GM20431 (cell line): ENCODE measurements at regions not wholly inside any gene's neighbourhood (a gene's known extent, or its start where the extent isn't known, plus 50 kb on each side); places are given as distances from the start of the nearest gene placed in this dataset.

Source experiments
- in situ Hi-C: fragments of 300-500 bp; cut with MseI, MboI; formaldehyde crosslinking; loops from one replicate; pipeline ENCODE4 v1.15.0; 2020; ENCODE audit warnings: low sequenced_read_pairs; ENCODE audit not compliant: unreplicated experiment

- in situ Hi-C loops, result no loop called here
Measured at GRCh38 chr13:47831265-47831664, 169.8 kb downstream of the SUCLA2 start.

- in situ Hi-C loops, result no loop called here
Measured at GRCh38 chr13:47829690-47830089, 171.4 kb downstream of the SUCLA2 start.

- in situ Hi-C loops, result no loop called here
Measured at GRCh38 chr13:47826471-47826870, 174.6 kb downstream of the SUCLA2 start.

GRCh38 chr13:47822036-47822435, 179.0 kb downstream of the SUCLA2 start:
- in situ Hi-C loops, result no loop called here

GRCh38 chr13:47816831-47817230, 184.2 kb downstream of the SUCLA2 start:
- in situ Hi-C loops, result no loop called here

- in situ Hi-C loops, result no loop called here
Measured at GRCh38 chr13:47813718-47814117, 187.4 kb downstream of the SUCLA2 start.

GRCh38 chr13:47809411-47809810, 191.7 kb downstream of the SUCLA2 start:
- in situ Hi-C loops, result no loop called here

GRCh38 chr13:47803131-47803530, 197.9 kb downstream of the SUCLA2 start:
- in situ Hi-C loops, result no loop called here

- in situ Hi-C loops, result no loop called here
Measured at GRCh38 chr13:47801555-47801954, 199.5 kb downstream of the SUCLA2 start.

- in situ Hi-C loops, result no loop called here
Measured at GRCh38 chr13:47800593-47800992, 200.5 kb downstream of the SUCLA2 start.

GRCh38 chr13:47798906-47799305, 202.2 kb downstream of the SUCLA2 start:
- in situ Hi-C loops, result no loop called here

GRCh38 chr13:47798194-47798593, 202.9 kb downstream of the SUCLA2 start:
- in situ Hi-C loops, result no loop called here

- in situ Hi-C loops, result no loop called here
Measured at GRCh38 chr13:47796816-47797215, 204.3 kb downstream of the SUCLA2 start.

GRCh38 chr13:47794963-47795362, 206.1 kb downstream of the SUCLA2 start:
- in situ Hi-C loops, result no loop called here

- in situ Hi-C loops, result no loop called here
Measured at GRCh38 chr13:47790755-47791154, 210.3 kb downstream of the SUCLA2 start.

- in situ Hi-C loops, result no loop called here
Measured at GRCh38 chr13:47788844-47789243, 212.2 kb downstream of the SUCLA2 start.

GRCh38 chr13:47774671-47774994, 226.4 kb downstream of the SUCLA2 start:
- in situ Hi-C loops, result loop anchor here (25.0 kb wide), 1 partner anchor 937 kb away; no protein-coding TSS in a partner anchor

GRCh38 chr13:47764817-47765216, 236.3 kb downstream of the SUCLA2 start:
- in situ Hi-C loops, result loop anchor here (25.0 kb wide), 1 partner anchor 928 kb away; no protein-coding TSS in a partner anchor

GRCh38 chr13:47757466-47758080, 243.5 kb downstream of the SUCLA2 start:
- in situ Hi-C loops, result loop anchor here (25.0 kb wide), 1 partner anchor 920 kb away; no protein-coding TSS in a partner anchor

GRCh38 chr13:47747901-47748300, 253.2 kb downstream of the SUCLA2 start:
- in situ Hi-C loops, result no loop called here

GRCh38 chr13:47726394-47726793, 274.7 kb downstream of the SUCLA2 start:
- in situ Hi-C loops, result no loop called here

- in situ Hi-C loops, result no loop called here
Measured at GRCh38 chr13:47723898-47724297, 277.2 kb downstream of the SUCLA2 start.
